GM21737 (cell line): ENCODE measurements at regions not wholly inside any gene's neighbourhood (a gene's known extent, or its start where the extent isn't known, plus 50 kb on each side); places are given as distances from the start of the nearest gene placed in this dataset.
"Not testable (repeated sequence)": the region's sequence is repeated elsewhere in the genome, so short reads cannot be mapped to it uniquely, and the experiment has no call there.

Experiments used
- ATAC-seq: cut with Tn5 transposase; IDR thresholded peaks from one replicate; pipeline ENCODE4 v1.9.1; 2021; ENCODE audit warnings: mild to moderate bottlenecking, moderate library complexity; ENCODE audit not compliant: unreplicated experiment

- ATAC-seq, result no peak
These were observed 1064.0 kb upstream of the SLIT2 start for GRCh38 chr4:19187691-19188090.

GRCh38 chr4:19187096-19187495 lies 1064.6 kb upstream of the SLIT2 start:
- ATAC-seq, result no peak

DNA sequence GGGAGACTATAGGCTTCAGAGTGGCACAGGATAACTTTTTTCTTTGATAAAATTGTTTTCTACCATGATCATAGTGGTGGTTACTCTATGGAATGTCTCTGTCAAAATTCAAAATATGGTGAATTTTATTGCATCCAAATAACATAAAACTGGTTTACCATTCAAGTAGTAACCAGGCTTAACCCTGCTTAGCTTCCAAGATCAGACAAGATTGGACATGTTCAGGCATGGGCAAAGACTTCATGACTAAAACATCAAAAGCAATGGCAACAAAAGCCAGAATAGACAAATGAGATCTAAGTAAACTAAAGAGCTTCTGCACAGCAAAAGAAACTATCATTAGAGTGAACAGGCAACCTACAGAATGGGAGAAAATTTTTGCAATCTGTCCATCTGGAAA lies 1070.1 kb upstream of the SLIT2 start:
- not testable (repeated sequence) for ATAC-seq

GRCh38 chr4:19178835-19179234 lies 1072.9 kb upstream of the SLIT2 start:
- no peak for ATAC-seq

DNA sequence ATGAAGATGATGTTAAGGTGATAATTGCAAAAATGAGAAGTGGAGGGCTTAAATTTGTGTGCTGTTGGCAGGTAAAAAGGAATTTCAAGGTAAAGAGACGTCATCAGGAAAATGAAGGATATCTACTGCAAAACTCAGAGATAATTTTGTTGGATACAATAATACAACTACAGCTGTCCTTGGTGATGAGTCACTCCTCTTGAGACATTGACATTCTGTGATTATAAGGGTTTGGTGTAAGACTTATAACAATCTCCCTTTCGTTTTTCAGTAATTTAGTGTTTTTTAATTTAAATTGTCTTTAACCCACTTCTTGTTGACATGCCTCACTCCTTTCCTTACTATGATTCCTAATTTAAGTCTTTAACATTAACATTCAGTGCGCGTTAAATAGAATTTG lies 1074.1 kb upstream of the SLIT2 start:
- no peak for ATAC-seq

GRCh38 chr4:19171832-19172231 lies 1079.9 kb upstream of the SLIT2 start:
- no peak for ATAC-seq

DNA sequence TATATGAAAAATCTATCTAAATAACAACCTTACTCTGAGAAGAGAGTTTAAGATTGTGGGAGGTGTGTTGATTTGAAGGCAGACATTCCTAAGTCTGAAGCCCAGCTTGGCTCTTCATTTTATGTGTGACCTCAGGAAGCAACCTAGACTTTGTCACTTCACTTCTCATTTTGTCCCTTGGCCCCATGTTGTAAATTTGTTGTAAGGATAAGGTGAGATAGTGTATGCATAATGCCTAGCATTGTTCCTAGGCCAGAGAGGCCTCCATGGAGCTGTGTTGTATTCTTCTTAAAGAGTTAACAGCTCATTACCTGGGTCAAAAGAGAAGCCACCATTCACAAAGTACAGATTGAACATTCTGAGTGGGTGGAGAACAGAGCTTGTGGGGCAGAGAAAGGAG lies 1084.4 kb upstream of the SLIT2 start:
- no peak for ATAC-seq

- ATAC-seq, result no peak
These were observed 1087.4 kb upstream of the SLIT2 start for GRCh38 chr4:19164334-19164733.

DNA sequence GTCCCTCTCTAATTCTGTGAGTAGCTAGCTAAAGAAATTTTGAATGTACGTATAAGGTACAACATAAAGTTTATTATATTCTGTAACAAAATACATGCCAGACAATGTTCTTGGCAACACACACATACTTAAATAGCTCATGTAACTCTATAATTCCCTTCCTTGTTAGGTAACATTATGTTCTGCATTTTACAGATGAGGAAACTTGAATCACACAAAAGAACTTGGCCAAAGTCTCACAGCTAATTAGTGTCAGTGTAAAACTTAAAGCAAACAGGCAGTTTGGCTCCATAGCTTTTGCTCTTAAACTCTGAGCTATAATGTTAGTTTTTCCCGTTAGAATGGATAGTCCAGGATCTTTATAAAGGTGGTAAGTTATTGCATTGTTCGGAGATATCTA lies 1091.8 kb upstream of the SLIT2 start:
- no peak for ATAC-seq

- ATAC-seq, result no peak
These were observed 1093.4 kb upstream of the SLIT2 start for GRCh38 chr4:19158107-19158809.

DNA sequence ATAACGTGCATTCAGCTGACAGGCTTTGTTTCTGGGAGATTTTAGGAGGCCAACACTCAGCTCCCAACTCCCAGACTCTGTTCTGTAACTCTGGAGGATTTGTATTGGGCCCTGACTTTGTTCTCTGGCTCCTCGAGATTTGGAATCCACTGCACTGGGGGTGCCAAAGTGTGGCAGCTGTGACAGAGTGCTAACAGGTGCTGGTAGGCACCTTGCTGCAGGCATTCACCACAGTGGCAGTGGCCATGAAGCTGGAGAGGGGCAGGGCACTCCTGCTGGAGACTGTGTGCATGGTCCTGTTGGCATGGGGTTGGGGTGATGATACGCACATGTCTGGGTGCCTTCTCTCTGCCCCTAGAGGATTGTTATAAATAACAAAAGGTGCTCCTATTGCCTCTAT lies 1094.9 kb upstream of the SLIT2 start:
- no peak for ATAC-seq

GRCh38 chr4:19155568-19155967 lies 1096.1 kb upstream of the SLIT2 start:
- no peak for ATAC-seq

DNA sequence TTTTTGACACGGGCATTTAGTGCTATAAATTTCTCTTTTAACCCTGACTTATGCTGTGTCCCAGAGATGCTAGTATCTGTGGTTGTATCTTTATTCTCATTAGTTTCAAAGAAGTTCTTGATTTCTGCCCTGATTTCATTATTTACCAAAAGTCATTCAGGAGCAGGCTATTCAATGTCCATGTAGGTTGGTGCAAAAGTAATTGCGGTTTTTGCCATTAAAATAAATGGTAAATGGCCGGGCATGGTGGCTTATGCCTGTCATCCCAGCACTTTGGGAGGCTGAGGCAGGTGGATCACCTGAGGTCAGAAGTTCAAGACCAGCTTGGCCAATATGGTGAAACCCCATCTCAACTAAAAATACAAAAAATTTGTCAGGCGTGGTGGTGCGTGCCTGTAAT lies 1097.4 kb upstream of the SLIT2 start:
- ATAC-seq, result not testable (repeated sequence)

- ATAC-seq, result no peak
These were observed 1099.4 kb upstream of the SLIT2 start for GRCh38 chr4:19152264-19152663.

GRCh38 chr4:19151684-19152083 lies 1100.0 kb upstream of the SLIT2 start:
- no peak for ATAC-seq

GRCh38 chr4:19146038-19146437 lies 1105.7 kb upstream of the SLIT2 start:
- no peak for ATAC-seq

DNA sequence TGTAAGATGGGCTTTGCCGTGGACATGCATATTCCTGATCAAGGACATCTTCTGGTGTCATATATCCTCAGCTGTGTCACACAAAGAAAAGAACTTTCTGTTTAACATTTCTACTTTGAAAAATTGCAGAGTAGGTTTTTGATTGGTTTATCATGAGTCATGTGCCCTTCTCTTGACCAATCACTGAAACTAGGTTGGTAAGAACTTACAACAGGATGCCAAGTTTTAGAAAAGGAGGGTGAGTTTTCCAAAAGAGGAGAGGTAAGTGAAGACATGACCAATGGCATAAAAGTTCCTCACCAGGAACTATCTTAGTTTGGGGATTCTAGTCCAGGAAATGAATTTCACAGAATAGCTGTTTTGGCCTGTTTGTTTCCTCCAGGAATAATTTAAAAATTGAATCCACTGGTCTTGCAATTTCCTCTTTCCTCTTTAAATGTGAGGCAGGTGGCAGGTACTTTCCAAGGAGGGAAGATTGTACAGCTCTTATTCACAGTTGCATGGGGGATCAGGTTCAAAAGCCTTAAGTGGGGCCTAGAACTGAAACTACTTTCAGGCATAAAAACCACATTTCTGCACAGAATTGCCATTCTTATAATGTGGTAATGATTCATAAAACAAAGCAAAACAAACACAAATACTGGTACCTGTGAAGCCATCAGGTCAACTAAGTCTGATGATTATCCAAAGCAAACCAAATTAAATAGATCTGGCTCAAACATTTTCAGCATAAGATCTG lies 1114.5 kb upstream of the LCORL start:
- no peak for ATAC-seq

DNA sequence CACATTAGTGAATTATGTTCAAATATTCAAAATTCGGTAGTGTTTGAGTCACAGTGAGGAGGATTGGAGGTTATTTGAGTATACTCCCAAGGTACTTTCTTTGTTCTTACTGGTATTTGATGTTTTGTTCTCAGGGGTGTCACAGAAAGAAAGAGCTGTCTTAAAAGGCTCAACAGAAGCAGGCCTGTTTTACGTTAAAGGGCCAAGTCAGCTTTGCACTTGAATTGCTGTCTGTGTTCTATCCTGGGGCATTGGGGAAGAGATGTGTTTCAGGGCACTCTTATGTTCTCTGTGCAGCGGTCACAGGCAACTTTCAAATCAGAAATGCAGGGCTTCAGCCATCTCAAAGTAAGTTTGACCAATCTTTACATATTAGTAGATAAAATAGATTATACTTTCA lies 1113.1 kb upstream of the LCORL start:
- ATAC-seq, result no peak

DNA sequence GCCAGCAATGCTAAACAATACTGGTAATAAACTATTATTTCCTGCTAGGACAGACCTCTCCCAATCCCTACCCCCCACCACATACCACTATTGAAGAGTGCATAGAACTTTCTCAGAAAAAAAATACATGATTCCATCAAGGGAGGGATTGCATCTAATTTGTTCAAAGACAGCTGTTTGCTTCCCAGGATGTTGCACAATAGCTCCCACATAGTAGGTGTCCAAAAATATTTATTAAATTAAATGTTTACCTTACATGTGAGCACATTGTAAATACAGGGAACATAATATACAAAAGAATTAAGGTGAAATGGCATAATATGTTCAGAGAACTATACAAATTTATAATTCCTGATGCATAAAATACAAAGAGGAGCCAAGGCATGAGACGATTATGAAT lies 1111.8 kb upstream of the LCORL start:
- ATAC-seq, result no peak

DNA sequence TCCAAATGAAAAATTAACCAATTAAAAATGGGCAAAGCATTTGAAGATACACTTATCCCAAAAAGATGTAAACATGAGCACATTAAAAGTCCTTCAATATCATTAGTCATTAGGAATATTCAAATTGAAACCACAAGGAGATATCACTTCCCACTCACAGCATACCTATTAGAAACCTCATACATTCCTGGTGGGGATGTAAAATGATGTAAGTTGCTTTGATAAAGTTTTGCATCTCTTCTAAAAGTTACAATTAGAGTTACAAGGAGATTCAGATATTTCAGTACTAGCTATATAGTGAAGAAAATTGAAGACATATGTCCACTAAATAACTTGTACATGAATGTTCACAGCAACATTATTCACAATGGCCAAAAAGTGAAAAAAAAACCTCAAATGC lies 1109.3 kb upstream of the LCORL start:
- ATAC-seq, result no peak

DNA sequence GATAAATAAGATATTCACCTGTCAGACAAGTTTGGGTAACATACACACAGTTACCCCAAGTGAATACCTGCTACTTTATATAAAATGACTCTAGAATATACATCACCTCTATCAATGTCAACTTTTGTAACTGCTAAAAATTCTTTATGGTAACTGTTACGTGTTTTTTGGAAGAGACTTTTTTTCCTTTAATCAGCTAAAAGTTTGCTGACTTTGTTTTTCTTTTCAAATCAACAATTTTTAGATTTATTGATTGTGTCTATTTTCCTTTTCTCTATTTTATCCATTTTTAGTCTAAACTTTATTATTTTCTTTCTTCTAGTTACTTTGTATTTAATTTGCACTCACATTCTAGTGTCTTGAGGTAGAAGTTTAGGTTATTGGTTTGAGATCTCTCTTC lies 1106.6 kb upstream of the LCORL start:
- ATAC-seq, result no peak

DNA sequence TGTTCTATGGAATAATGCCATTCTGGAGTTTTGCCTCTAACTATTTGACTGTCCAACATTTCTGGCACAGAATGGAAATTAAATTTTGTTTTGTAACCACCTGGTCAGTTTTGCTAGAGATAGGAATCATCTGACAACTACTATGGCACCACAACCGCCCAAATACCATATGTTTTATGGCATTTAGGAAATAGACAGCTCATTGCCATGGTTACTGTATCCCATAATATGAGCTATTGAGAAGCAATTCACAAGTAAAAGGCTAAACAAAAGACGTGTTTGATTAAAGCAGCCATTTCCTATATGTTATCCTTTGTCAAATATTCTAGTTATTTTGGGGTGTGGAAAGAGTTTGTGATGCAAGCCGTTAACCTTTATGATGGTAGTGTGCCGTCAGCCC lies 1105.3 kb upstream of the LCORL start:
- ATAC-seq, result no peak

DNA sequence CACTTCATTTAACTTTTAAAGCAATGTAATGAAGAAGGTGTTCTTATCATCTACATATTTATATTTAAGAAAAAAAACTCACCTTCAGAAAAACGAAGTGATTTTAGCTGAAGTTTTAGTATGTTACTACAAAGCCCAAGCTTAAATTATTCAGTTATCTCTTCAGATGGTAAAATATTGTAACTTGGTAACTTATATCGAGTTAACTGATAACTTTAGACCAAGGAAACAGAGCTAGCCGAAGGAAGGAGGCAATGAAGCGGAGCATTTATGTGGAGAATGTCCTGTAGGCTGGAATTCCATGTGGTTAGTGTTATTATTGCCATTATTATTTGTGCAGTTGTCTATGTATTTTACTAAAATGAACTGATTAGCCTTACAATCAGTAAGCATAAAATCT lies 1102.1 kb upstream of the LCORL start:
- no peak for ATAC-seq
